HepG2 (cell line): ENCODE measurements at regions not wholly inside any gene's neighbourhood (a gene's known extent, or its start where the extent isn't known, plus 50 kb on each side); places are given as distances from the start of the nearest gene placed in this dataset.

ENCODE experiments used
- CTCF ChIP-seq: sonication (generic); formaldehyde crosslinking; IDR thresholded peaks from 2 replicates; pipeline ENCODE4 v1.5.0; 2020; ENCODE audit warnings: mild to moderate bottlenecking, missing genetic modification reagents, moderate library complexity
- EZH2 ChIP-seq: conservative IDR thresholded peaks from 2 replicates; pipeline ENCODE4 v1.6.1; 2012; ENCODE audit warnings: mild to moderate bottlenecking, low read depth, low read length, moderate library complexity
- KLF16 ChIP-seq, 2 experiments: sonication (generic) in 1 of 2; formaldehyde crosslinking in 1 of 2; IDR thresholded peaks; 2 replicates each; pipeline versions ENCODE4 v1.6.1 to v1.8.0; 2016 to 2023; ENCODE audit warnings: missing genetic modification reagents in 2 of 2, missing compliant biosample characterization in 1 of 2
- KLF9 ChIP-seq: IDR thresholded peaks from 2 replicates; pipeline ENCODE4 v1.6.1; 2016; ENCODE audit warnings: low read depth
- POLR2A ChIP-seq, 2 experiments: IDR thresholded peaks; 2 replicates each; pipeline ENCODE4 v1.6.1; 2011; ENCODE audit warnings: low read depth in 2 of 2, low read length in 2 of 2, mild to moderate bottlenecking in 1 of 2, moderate library complexity in 1 of 2; ENCODE audit not compliant: insufficient read depth in 1 of 2
- RAD21 ChIP-seq: fragments of 450-650 bp; formaldehyde crosslinking; IDR thresholded peaks from 2 replicates; pipeline ENCODE4 v1.5.0; 2020; ENCODE audit warnings: mild to moderate bottlenecking
- SNRNP70 ChIP-seq: fragments of 200-400 bp; formaldehyde crosslinking; IDR thresholded peaks from 2 replicates; pipeline ENCODE4 v1.6.1; 2017; ENCODE audit warnings: mild to moderate bottlenecking, low read depth, low read length, moderate library complexity
- U2AF1 ChIP-seq: fragments of 200-400 bp; formaldehyde crosslinking; optimal IDR thresholded peaks from 2 replicates; pipeline ENCODE3; 2017; ENCODE audit warnings: mild to moderate bottlenecking, low read depth, low read length
- ZNF441 ChIP-seq: sonication (generic); formaldehyde crosslinking; IDR thresholded peaks from 2 replicates; pipeline ENCODE4 v1.7.0; 2021; ENCODE audit warnings: missing genetic modification reagents, borderline replicate concordance
- ZNF496 ChIP-seq: sonication (generic); formaldehyde crosslinking; IDR thresholded peaks from 2 replicates; pipeline ENCODE4 v1.8.1; 2023; ENCODE audit warnings: mild to moderate bottlenecking, moderate library complexity, missing genetic modification reagents; ENCODE audit not compliant: insufficient replicate concordance
- ZNF501 ChIP-seq: sonication (generic); formaldehyde crosslinking; IDR thresholded peaks from 2 replicates; pipeline ENCODE4 v1.5.1; 2020; ENCODE audit warnings: mild to moderate bottlenecking, moderate library complexity, missing genetic modification reagents
- ZNF569 ChIP-seq: sonication (generic); formaldehyde crosslinking; IDR thresholded peaks from 2 replicates; pipeline ENCODE4 v1.5.0; 2020; ENCODE audit warnings: mild to moderate bottlenecking, missing genetic modification reagents, moderate library complexity, borderline replicate concordance

GRCh38 chr3:147257944-147258343 is 148.4 kb downstream of the ZIC4 start:
- TF ChIP-seq ZNF441 (no peak), KLF16 (CRISPR knock-in tag; IDR thresholded peaks at IDR 0.05) (no peak), CTCF (CRISPR knock-in tag) (no peak), KLF9 (CRISPR knock-in tag) (no peak), ZNF496 (CRISPR knock-in tag) (no peak), RAD21 (CRISPR knock-in tag) (no peak), ZNF501 (CRISPR knock-in tag) (no peak), EZH2 (no peak), U2AF1 (no peak), SNRNP70 (no peak), POLR2A (IDR thresholded peaks at IDR 0.05; ENCODE audit: insufficient read depth in 1 of 2, low read depth in 2 of 2, low read length in 2 of 2) (no peak), ZNF569 (no peak)
